ENCODE measurements at regions not wholly inside any gene's neighbourhood (a gene's known extent, or its start where the extent isn't known, plus 50 kb on each side); places are given as distances from the start of the nearest gene placed in this dataset.

DNA sequence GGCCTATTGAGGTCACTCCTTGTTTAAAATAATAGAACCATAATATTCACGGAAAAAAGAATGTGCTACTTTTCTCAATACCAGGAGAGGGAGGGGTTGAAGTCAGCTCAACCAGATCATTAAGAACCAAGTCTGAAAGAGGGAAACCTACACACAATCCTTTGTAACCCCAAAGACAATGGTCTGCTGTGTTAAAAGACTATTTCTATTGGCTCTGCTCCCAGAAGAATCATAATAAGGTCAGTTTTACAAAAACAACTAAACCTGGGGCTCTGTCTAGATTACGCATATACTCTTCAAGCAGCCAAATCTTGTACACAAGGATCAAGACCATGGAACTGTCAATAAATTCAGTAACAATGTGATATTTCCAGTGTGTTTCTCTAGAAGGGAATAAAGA is 177.2 kb upstream of the CRIM1 start:
- TF ChIP-seq, protein P1, sequence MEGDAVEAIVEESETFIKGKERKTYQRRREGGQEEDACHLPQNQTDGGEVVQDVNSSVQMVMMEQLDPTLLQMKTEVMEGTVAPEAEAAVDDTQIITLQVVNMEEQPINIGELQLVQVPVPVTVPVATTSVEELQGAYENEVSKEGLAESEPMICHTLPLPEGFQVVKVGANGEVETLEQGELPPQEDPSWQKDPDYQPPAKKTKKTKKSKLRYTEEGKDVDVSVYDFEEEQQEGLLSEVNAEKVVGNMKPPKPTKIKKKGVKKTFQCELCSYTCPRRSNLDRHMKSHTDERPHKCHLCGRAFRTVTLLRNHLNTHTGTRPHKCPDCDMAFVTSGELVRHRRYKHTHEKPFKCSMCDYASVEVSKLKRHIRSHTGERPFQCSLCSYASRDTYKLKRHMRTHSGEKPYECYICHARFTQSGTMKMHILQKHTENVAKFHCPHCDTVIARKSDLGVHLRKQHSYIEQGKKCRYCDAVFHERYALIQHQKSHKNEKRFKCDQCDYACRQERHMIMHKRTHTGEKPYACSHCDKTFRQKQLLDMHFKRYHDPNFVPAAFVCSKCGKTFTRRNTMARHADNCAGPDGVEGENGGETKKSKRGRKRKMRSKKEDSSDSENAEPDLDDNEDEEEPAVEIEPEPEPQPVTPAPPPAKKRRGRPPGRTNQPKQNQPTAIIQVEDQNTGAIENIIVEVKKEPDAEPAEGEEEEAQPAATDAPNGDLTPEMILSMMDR (IDR thresholded peaks at IDR 0.05): no peak
- TF ChIP-seq POLR2A (IDR thresholded peaks at IDR 0.05): no peak
